Gastrocnemius medialis (tissue), 4 donors: ENCODE measurements at regions not wholly inside any gene's neighbourhood (a gene's known extent, or its start where the extent isn't known, plus 50 kb on each side); places are given as distances from the start of the nearest gene placed in this dataset.

Source experiments
- ATAC-seq, 2 donors: fragments of 150-250 bp; one replicate each; pipeline ENCODE4 v1.9.1; 2016
- DNase-seq, 2 donors: peaks; one replicate each; pipeline ENCODE4 v3.0.0-alpha.2; 2019
- H3K27ac ChIP-seq, 4 donors: fragments of 200-600 bp; sonication (generic); 1 replicate in 1 of 4; 2 replicates in 3 of 4; pipeline ENCODE4 v1.5.1; 2016 to 2018; ENCODE audit warnings: mild to moderate bottlenecking in 2 of 4, moderate library complexity in 1 of 4
- H3K27me3 ChIP-seq, 3 donors: fragments of 200-600 bp; sonication (generic) in 2 of 3; 1 replicate in 1 of 3; 2 replicates in 2 of 3; pipeline versions ENCODE4 v1.5.1 to v1.6.0; 2016 to 2019; ENCODE audit warnings: mild to moderate bottlenecking in 1 of 3, moderate library complexity in 1 of 3
- H3K36me3 ChIP-seq, 2 donors: fragments of 200-600 bp; sonication (generic) in 1 of 2; one replicate each; pipeline ENCODE4 v1.5.1; 2017 to 2018
- H3K4me1 ChIP-seq, 2 donors: fragments of 200-600 bp; sonication (generic) in 1 of 2; one replicate each; pipeline ENCODE4 v1.5.1; 2016 to 2017; ENCODE audit warnings: mild to moderate bottlenecking in 2 of 2
- H3K4me3 ChIP-seq, 4 donors: fragments of 200-600 bp; sonication (generic) in 3 of 4; 1 replicate in 1 of 4; 2 replicates in 3 of 4; pipeline ENCODE4 v1.5.1; 2016 to 2019; ENCODE audit warnings: mild to moderate bottlenecking in 2 of 4
- H3K9me3 ChIP-seq, 3 donors: fragments of 200-600 bp; sonication (generic) in 2 of 3; 1 replicate in 1 of 3; 2 replicates in 2 of 3; pipeline ENCODE4 v1.5.1; 2016 to 2019
- CTCF ChIP-seq, 5 experiments: fragments of 450-650 bp in 3 of 5; fragments of 200-600 bp in 2 of 5; sonication (generic) in 2 of 5; IDR thresholded peaks in 4 of 5; conservative IDR thresholded peaks in 1 of 5; 1 replicate in 4 of 5; 2 replicates in 1 of 5; pipeline ENCODE4 v1.5.1; 2016 to 2019; ENCODE audit warnings: antibody characterized with exemption in 5 of 5, mild to moderate bottlenecking in 3 of 5, moderate library complexity in 3 of 5
- POLR2A ChIP-seq, 2 donors: fragments of 450-650 bp; IDR thresholded peaks; one replicate each; pipeline ENCODE4 v1.6.1; 2017; ENCODE audit warnings: antibody characterized with exemption in 2 of 2, mild to moderate bottlenecking in 2 of 2, moderate library complexity in 2 of 2
- in situ Hi-C, 4 donors: fragments of 200-750 bp; cut with MboI; loops; one replicate each; pipeline versions ENCODE4 v1.15.0 to v1.8.0; 2017; ENCODE audit warnings: low sequenced_read_pairs in 4 of 4
- intact Hi-C: fragments of 100-400 bp; cut with DNase I; formaldehyde crosslinking; loops from one replicate; pipeline ENCODE4 v1.15.1; 2023; ENCODE audit warnings: low total_unique reads

DNA sequence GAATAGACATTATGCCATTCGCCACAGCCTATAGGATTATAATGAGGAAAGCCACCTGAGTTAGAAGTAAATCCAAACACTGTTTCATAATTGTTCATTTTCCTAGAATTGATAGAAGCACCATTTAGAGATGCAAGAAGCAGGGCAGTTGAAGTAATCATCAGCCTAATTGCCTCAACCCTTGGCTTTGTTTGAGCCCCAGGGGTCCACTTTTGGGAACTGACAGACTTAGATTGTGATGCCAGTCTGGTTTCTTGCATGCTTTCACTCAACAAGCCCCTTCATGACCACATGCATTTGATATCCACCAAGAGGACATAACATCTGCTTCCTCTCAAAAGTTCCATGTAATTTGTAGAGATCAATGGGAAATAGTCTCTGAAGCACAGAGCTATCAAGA lies 97.2 kb upstream of the COL8A1 start:
- no peaks in the 10 kb centered on the region for H3K36me3 ChIP-seq
- no peaks in the 10 kb centered on the region for H3K9me3 ChIP-seq
- in situ Hi-C loops (no loop called here), intact Hi-C loops (no loop called here)
- TF ChIP-seq POLR2A (IDR thresholded peaks at IDR 0.05) (no peak), CTCF (IDR thresholded peaks at IDR 0.05 in 4 of 5, conservative IDR thresholded peaks at IDR 0.05 in 1 of 5) (no peak)
- peaks cover 0 to 5% of the 10 kb centered on the region in 2 donors for H3K4me1 ChIP-seq
- no peak for ATAC-seq
- no peak for DNase-seq
- no peak overlapping the region for H3K27ac ChIP-seq
- H3K4me3 ChIP-seq: no peak overlapping the region
- H3K27me3 ChIP-seq: no peaks in the 10 kb centered on the region

DNA sequence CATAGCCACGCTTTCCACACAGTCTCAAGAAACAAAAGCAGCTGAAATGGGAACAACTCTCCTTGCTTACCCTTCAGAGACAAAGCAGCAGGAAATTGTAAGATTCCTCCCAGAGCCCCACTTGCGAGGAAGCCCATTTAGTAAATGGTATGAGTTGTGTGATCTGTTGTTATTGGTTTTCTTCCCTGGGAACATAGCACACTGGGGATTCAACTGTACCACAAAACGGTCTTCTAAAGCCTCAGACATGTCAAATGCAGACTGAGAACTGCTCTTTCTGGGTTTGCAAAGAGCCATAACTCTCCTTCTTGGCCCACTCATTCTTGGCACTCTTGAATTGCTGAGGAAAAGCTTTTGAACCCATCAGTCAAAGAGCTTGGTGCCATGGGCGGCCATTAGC lies 101.0 kb upstream of the COL8A1 start:
- no peaks in the 10 kb centered on the region for H3K36me3 ChIP-seq
- intact Hi-C loops (no loop called here), in situ Hi-C loops (no loop called here)
- DNase-seq: no peak
- TF ChIP-seq POLR2A (IDR thresholded peaks at IDR 0.05) (no peak), CTCF (IDR thresholded peaks at IDR 0.05 in 4 of 5, conservative IDR thresholded peaks at IDR 0.05 in 1 of 5) (no peak)
- no peak overlapping the region for H3K4me3 ChIP-seq
- H3K27me3 ChIP-seq: no peaks in the 10 kb centered on the region
- H3K9me3 ChIP-seq: no peaks in the 10 kb centered on the region
- no peak for ATAC-seq
- no peak overlapping the region for H3K27ac ChIP-seq
- H3K4me1 ChIP-seq: no peaks in the 10 kb centered on the region

GRCh38 chr3:99536555-99537314 lies 101.7 kb upstream of the COL8A1 start:
- Histone ChIP-seq H3K9me3 (no peaks in the 10 kb centered on the region), H3K4me1 (no peaks in the 10 kb centered on the region), H3K27me3 (no peaks in the 10 kb centered on the region), H3K27ac (no peak overlapping the region), H3K36me3 (no peaks in the 10 kb centered on the region), H3K4me3 (no peak overlapping the region)
- DNase-seq (no peak), ATAC-seq (no peak)
- TF ChIP-seq CTCF (IDR thresholded peaks at IDR 0.05 in 4 of 5, conservative IDR thresholded peaks at IDR 0.05 in 1 of 5): no peak
- TF ChIP-seq POLR2A (IDR thresholded peaks at IDR 0.05): no peak
- intact Hi-C loops (no loop called here), in situ Hi-C loops (no loop called here)

GRCh38 chr3:99534951-99535704 lies 103.3 kb upstream of the COL8A1 start:
- TF ChIP-seq CTCF (IDR thresholded peaks at IDR 0.05 in 4 of 5, conservative IDR thresholded peaks at IDR 0.05 in 1 of 5) (no peak), POLR2A (IDR thresholded peaks at IDR 0.05) (no peak)
- Histone ChIP-seq H3K36me3 (no peaks in the 10 kb centered on the region), H3K27ac (no peak overlapping the region), H3K27me3 (no peaks in the 10 kb centered on the region), H3K9me3 (no peaks in the 10 kb centered on the region), H3K4me3 (no peak overlapping the region), H3K4me1 (no peaks in the 10 kb centered on the region)
- in situ Hi-C loops: no loop called here
- ATAC-seq (no peak), DNase-seq (no peak)
- intact Hi-C loops: no loop called here
